ENCODE measurements at regions not wholly inside any gene's neighbourhood (a gene's known extent, or its start where the extent isn't known, plus 50 kb on each side); places are given as distances from the start of the nearest gene placed in this dataset.

DNA sequence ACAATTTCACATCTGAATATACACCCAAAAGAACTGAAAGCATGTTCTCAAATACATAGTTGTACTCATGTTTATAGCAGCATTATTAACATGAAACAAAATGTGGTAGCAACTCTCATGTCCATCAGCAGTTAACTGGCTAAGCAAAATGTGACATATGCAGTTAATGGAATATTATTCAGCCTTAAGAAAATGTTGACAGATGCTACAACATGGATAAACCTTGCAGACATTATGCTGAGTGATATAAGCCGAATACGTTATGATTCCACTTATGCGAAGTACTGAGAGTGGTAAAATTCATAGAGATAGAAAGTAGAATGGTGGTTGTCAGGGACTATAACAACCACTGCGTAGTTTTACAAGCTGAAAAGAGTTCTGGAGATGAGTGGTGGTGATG lies 1469.0 kb upstream of the ACO1 start:
- POLR2A ChIA-PET (ENCODE audit: unreplicated experiment), result no interaction called here
- no peaks in the 10 kb centered on the region for H3K9me3 ChIP-seq (ENCODE audit: insufficient read depth, low read depth)
- H3K4me2 ChIP-seq, result no peak overlapping the region
- no peaks in the 10 kb centered on the region for H3K36me3 ChIP-seq (ENCODE audit: low read depth)
- no peaks in the 10 kb centered on the region for H3K9me2 ChIP-seq (ENCODE audit: insufficient read depth)
- no peaks in the 10 kb centered on the region for H4K20me1 ChIP-seq (ENCODE audit: insufficient read depth)
- intact Hi-C loops (cut with micrococcal nuclease; ENCODE audit: unreplicated experiment), result no loop called here
- H3F3A ChIP-seq (ENCODE audit: insufficient read depth, low read depth), result no peaks in the 10 kb centered on the region
- no peak for DNase-seq
- no TSS peak for BruUV-seq (replicated peaks)
- no peaks in the 10 kb centered on the region for H3K4me1 ChIP-seq (replicated peaks; ENCODE audit: insufficient read depth)
- CTCF ChIA-PET, result no interaction called here
- H3K27me3 ChIP-seq (ENCODE audit: insufficient read depth, low read depth), result no peaks in the 10 kb centered on the region
- TF ChIP-seq EZH2 (IDR thresholded peaks at IDR 0.05; ENCODE audit: low read depth), result no peak
- no peak overlapping the region for H3K27ac ChIP-seq
- H3K79me2 ChIP-seq (ENCODE audit: low read depth), result no peaks in the 10 kb centered on the region
- H3K4me3 ChIP-seq, result no peak overlapping the region
- H2AFZ ChIP-seq, result no peak overlapping the region

DNA sequence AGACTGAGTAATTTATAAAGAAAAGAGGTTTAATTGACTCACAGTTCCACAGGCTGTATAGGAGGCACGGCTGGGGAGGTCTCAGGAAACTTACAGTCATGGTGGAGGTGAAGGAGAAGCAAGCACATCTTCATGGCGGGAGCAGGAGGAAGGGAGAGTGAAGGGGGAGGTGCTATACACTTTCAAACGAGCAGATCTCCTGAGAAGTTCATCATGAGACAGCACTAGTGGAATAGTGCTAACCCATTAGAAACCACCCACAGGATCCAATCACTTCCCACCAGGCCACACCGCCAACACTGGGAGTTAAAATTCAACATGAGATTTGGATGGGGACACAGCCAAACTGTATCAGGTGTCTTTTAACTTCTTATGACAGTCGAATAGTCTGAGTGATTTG lies 1459.3 kb upstream of the ACO1 start:
- H3K27me3 ChIP-seq (ENCODE audit: insufficient read depth, low read depth), result no peaks in the 10 kb centered on the region
- H4K20me1 ChIP-seq (ENCODE audit: insufficient read depth), result no peaks in the 10 kb centered on the region
- H3K4me3 ChIP-seq, result no peak overlapping the region
- intact Hi-C loops (cut with micrococcal nuclease; ENCODE audit: unreplicated experiment), result no loop called here
- ChIA-PET CTCF (no interaction called here), POLR2A (ENCODE audit: unreplicated experiment) (no interaction called here)
- H2AFZ ChIP-seq, result no peak overlapping the region
- H3F3A ChIP-seq (ENCODE audit: insufficient read depth, low read depth), result no peaks in the 10 kb centered on the region
- TF ChIP-seq, protein P1, sequence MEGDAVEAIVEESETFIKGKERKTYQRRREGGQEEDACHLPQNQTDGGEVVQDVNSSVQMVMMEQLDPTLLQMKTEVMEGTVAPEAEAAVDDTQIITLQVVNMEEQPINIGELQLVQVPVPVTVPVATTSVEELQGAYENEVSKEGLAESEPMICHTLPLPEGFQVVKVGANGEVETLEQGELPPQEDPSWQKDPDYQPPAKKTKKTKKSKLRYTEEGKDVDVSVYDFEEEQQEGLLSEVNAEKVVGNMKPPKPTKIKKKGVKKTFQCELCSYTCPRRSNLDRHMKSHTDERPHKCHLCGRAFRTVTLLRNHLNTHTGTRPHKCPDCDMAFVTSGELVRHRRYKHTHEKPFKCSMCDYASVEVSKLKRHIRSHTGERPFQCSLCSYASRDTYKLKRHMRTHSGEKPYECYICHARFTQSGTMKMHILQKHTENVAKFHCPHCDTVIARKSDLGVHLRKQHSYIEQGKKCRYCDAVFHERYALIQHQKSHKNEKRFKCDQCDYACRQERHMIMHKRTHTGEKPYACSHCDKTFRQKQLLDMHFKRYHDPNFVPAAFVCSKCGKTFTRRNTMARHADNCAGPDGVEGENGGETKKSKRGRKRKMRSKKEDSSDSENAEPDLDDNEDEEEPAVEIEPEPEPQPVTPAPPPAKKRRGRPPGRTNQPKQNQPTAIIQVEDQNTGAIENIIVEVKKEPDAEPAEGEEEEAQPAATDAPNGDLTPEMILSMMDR (conservative IDR thresholded peaks at IDR 0.05), result no peak
- TF ChIP-seq EZH2 (IDR thresholded peaks at IDR 0.05; ENCODE audit: low read depth), result no peak
- H3K4me2 ChIP-seq, result no peak overlapping the region
- H3K4me1 ChIP-seq (replicated peaks; ENCODE audit: insufficient read depth), result no peaks in the 10 kb centered on the region
- H3K9me3 ChIP-seq (ENCODE audit: insufficient read depth, low read depth), result no peaks in the 10 kb centered on the region
- H3K9me2 ChIP-seq (ENCODE audit: insufficient read depth), result no peaks in the 10 kb centered on the region
- H3K79me2 ChIP-seq (ENCODE audit: low read depth), result no peaks in the 10 kb centered on the region
- no peak for DNase-seq
- no TSS peak for BruUV-seq (replicated peaks)
- H3K27ac ChIP-seq, result no peak overlapping the region
- no peaks in the 10 kb centered on the region for H3K36me3 ChIP-seq (ENCODE audit: low read depth)

DNA sequence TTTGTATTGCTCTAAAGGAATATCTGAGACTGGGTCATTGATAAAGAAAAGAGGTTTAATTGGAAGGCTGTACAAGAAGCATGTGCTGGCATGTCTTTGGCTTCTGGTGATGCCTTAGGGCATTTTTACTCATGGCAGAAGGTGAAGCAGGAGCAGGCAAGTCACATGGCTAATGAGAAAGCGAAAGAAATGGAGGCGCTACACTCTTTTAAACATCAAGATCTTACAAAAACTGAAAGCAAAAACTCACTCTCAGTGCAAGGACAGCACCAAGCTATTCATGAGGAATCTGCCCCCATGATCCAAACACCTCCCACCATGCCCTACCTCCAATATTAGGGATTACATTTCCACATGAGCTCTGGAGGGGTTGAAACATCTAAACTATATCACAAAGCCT lies 1458.8 kb upstream of the ACO1 start:
- Histone ChIP-seq H3K4me2 (no peak overlapping the region), H3K4me3 (no peak overlapping the region), H2AFZ (no peak overlapping the region), H3K79me2 (ENCODE audit: low read depth) (no peaks in the 10 kb centered on the region), H3K27ac (no peak overlapping the region), H4K20me1 (ENCODE audit: insufficient read depth) (no peaks in the 10 kb centered on the region), H3K9me3 (ENCODE audit: insufficient read depth, low read depth) (no peaks in the 10 kb centered on the region), H3K4me1 (replicated peaks; ENCODE audit: insufficient read depth) (no peaks in the 10 kb centered on the region), H3K9me2 (ENCODE audit: insufficient read depth) (no peaks in the 10 kb centered on the region), H3F3A (ENCODE audit: insufficient read depth, low read depth) (no peaks in the 10 kb centered on the region), H3K27me3 (ENCODE audit: insufficient read depth, low read depth) (no peaks in the 10 kb centered on the region), H3K36me3 (ENCODE audit: low read depth) (no peaks in the 10 kb centered on the region)
- no TSS peak for BruUV-seq (replicated peaks)
- ChIA-PET POLR2A (ENCODE audit: unreplicated experiment) (no interaction called here), CTCF (no interaction called here)
- TF ChIP-seq, protein P1 (conservative IDR thresholded peaks at IDR 0.05), result no peak
- TF ChIP-seq EZH2 (IDR thresholded peaks at IDR 0.05; ENCODE audit: low read depth), result no peak
- no peak for DNase-seq
- intact Hi-C loops (cut with micrococcal nuclease; ENCODE audit: unreplicated experiment), result no loop called here

DNA sequence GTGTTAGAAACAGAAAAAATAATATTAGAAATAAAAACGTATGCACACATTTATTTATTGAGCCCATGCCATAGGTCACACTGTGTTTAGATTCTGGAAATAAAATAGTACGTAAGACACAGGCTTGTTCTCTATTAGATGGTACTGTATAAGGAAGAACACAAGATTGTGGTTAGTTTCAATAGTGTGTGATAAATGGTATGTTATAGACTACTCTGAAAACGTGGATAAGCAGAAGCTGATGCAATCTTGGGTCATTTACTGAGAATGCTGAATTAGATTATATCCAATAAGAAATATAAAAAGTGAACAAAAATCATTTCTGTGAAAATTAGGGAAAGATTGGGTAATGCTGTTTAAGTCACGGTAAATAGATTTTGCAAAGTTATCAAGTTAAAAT lies 1456.4 kb upstream of the ACO1 start:
- DNase-seq, result no peak
- Histone ChIP-seq H3K9me3 (ENCODE audit: insufficient read depth, low read depth) (no peaks in the 10 kb centered on the region), H2AFZ (no peak overlapping the region), H3F3A (ENCODE audit: insufficient read depth, low read depth) (no peaks in the 10 kb centered on the region), H3K4me1 (replicated peaks; ENCODE audit: insufficient read depth) (no peaks in the 10 kb centered on the region), H4K20me1 (ENCODE audit: insufficient read depth) (no peaks in the 10 kb centered on the region), H3K79me2 (ENCODE audit: low read depth) (no peaks in the 10 kb centered on the region), H3K36me3 (ENCODE audit: low read depth) (no peaks in the 10 kb centered on the region), H3K9me2 (ENCODE audit: insufficient read depth) (no peaks in the 10 kb centered on the region), H3K27me3 (ENCODE audit: insufficient read depth, low read depth) (no peaks in the 10 kb centered on the region), H3K27ac (no peak overlapping the region), H3K4me2 (no peak overlapping the region), H3K4me3 (no peak overlapping the region)
- BruUV-seq (replicated peaks), result no TSS peak
- POLR2A ChIA-PET (ENCODE audit: unreplicated experiment), result no interaction called here
- TF ChIP-seq, protein P1 (conservative IDR thresholded peaks at IDR 0.05), result no peak
- no peak for TF ChIP-seq EZH2 (IDR thresholded peaks at IDR 0.05; ENCODE audit: low read depth)
- CTCF ChIA-PET, result no interaction called here
- intact Hi-C loops (cut with micrococcal nuclease; ENCODE audit: unreplicated experiment), result no loop called here

All from PC-9 (cell line).